HG03432 (cell line): ENCODE measurements at regions not wholly inside any gene's neighbourhood (a gene's known extent, or its start where the extent isn't known, plus 50 kb on each side); places are given as distances from the start of the nearest gene placed in this dataset.
A peak's percentile ranks its signal among the peaks of the same experiment; 100 is the strongest.
"Not testable (repeated sequence)": the region's sequence is repeated elsewhere in the genome, so short reads cannot be mapped to it uniquely, and the experiment has no call there.

Source experiments
- ATAC-seq: cut with Tn5 transposase; IDR thresholded peaks from one replicate; pipeline ENCODE4 v1.9.1; 2021; ENCODE audit warnings: mild to moderate bottlenecking, moderate library complexity; ENCODE audit not compliant: unreplicated experiment

DNA sequence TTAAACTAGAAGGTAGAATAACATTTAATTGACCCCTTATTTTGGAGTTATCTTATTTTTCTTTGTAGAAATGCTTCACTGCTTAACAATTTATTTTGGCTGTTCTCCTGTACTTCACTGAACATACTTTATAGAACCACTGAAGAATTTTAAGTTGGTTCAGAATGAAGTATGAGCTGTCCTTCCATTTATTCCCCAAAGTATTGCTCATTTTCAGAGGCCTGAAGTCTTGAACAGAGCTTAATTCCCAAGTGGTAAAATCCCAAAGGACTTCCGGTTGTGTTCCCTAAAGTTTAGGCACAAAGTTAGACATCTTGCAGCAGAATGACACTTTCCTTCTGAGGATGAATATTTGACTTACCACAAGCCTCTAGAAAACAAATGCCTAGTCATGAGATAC, 233.3 kb downstream of the TINAG start:
- no peak for ATAC-seq

GRCh38 chr6:54559136-54559535, 250.9 kb downstream of the TINAG start:
- no peak for ATAC-seq

DNA sequence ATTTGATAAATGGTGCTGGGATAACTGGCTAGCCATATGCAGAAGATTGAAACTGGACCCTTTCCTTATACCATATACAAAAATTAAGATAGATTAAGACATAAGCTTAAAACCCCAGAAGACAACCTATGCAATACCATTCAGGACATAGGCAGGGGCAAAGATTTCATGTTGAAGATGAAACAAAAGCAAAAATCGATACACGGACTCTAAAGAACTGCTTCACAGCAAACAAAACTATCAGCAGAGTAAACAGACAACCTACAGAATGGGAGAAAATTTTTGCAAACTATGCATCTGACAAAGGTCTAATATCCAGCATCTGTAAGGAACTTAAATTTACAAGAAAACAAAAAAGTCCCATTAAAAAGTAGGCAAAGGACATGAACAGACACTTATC, 255.9 kb downstream of the TINAG start:
- ATAC-seq = not testable (repeated sequence)

- ATAC-seq = no peak
Measured at GRCh38 chr6:54574671-54575070, 266.4 kb downstream of the TINAG start.

- ATAC-seq = no peak
Measured at GRCh38 chr6:54578261-54578660, 268.3 kb upstream of the FAM83B start.

DNA sequence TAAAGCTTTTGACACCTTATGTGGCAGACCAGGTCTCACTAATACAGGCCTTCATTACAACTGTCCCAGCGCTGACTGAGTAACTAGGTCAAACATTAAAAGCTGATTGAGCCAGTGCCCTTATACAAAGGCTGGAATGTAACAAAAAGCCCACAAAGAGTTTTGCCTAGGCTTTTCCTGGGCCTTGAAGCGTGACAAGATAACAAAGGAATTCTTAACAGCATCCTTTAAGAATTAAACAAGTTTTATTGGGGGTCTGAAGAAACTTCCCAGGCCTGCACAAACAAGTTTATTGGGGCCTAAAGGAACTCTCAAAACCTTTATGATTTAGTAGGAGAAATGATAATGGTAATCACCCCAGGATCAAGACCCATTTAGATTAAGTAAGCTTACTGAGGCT, 267.6 kb upstream of the FAM83B start:
- no peak for ATAC-seq

- no peak for ATAC-seq
Measured at GRCh38 chr6:54586251-54586650, 260.3 kb upstream of the FAM83B start.

DNA sequence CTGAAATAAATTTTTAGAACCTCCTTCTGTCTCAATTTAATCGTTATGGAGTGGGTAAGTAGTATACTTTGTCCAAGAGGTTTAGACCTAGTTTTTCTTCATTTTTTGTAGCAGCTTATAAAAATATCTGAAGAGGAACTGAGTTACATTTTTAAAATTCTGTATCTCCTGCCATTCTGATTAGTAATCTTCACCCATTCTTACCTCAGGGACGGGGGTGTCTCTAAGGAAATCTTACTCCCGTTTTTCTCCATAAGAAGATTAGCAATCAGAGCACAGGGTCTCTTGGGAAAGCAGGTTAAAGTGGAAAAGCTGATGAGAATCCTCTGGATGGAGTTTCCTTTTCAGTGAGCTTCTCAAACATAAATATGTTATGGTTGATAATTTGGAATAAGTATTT, 259.3 kb upstream of the FAM83B start:
- ATAC-seq = no peak

- no peak for ATAC-seq
Measured at GRCh38 chr6:54588176-54588575, 258.4 kb upstream of the FAM83B start.

GRCh38 chr6:54595844-54596243, 250.7 kb upstream of the FAM83B start:
- no peak for ATAC-seq

GRCh38 chr6:54598787-54599313, 247.7 kb upstream of the FAM83B start:
- no peak for ATAC-seq

DNA sequence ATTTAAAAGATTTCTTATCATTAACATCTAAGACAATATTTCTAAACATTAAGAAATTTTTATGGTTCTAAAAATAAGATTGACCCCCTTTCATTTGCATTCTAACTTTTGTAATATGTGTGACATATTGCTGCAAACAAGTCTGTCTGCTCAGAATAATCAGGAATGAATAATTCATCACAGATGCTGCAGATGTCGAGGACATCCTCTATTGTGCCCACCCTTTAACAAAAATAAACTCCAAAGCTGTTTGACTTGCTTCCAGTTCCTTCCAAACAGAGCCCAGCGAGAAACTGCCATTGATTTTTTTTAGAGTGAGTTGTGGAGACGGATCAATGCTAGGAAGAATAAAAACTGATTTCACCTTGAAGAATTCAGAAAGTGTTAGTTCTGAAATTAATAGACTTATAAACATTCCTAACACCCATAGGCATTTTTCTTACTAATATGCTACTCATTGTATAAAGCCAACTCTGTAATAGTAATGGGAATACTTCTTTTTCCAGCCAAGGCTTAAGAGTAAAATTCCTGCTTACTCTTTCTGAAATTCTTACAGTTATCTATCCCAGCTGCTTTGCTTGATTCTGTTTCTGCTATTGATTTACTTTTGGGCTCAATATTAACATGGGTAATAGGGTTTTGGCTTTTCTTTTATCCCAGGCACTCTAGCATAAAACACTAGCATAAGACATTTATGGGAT, 244.8 kb upstream of the FAM83B start:
- ATAC-seq = no peak

DNA sequence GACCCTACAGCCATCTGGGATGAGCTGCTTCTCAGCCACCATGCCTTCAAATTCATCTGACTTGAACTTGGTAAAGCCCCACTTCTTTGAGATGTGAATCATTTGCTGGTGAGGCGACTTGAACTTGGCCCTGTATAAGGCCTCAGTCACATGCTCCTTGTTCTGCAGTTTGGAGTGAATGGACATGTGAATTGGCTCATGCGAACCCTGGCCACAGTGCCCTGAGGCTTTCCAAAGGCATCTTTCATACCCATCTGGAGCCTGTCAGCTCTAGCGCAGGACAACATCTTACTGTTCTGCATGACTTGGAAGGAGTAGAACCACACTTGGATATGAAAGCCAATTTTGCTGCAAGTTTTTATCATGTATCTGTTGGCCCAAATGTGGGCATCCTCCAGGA, 244.0 kb upstream of the FAM83B start:
- no peak for ATAC-seq

DNA sequence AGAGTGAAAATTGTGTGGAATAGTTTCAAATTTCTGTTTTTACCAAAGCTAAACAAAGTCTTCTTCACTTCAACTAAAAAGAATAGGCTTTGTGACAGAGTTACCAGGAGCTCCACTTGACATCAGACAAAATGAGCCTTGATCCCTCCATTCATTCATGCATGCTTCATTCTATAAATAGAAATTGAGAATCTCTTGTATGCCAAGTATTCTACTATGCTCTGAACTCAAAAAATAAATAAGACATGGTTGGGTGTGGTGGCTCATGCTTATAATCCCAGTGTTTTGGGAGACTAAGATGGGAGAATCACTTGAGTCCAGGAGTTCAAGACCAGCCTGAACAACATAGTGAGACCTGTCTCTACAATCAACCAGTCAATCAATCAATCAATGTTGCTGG, 236.6 kb upstream of the FAM83B start:
- ATAC-seq = no peak

DNA sequence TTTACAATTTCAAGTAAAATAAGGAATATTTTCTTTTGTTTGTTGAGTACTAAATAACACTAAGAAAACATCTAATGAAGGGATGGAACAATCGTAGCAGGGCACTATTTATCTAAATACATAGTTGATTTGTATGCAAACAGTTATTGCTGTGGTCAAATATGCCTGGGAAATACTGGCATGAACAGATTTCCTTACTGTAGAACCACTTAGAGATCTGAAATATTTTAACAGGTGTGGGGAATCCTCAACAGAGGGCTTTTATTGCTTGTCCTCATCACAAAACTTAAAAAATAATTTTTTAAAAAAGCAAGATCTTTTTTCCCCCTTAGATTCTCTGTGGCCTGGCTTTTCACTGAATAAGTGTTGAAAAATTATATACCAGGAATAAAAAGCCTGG, 233.0 kb upstream of the FAM83B start:
- no peak for ATAC-seq

GRCh38 chr6:54614499-54615195, 231.9 kb upstream of the FAM83B start:
- ATAC-seq = no peak

DNA sequence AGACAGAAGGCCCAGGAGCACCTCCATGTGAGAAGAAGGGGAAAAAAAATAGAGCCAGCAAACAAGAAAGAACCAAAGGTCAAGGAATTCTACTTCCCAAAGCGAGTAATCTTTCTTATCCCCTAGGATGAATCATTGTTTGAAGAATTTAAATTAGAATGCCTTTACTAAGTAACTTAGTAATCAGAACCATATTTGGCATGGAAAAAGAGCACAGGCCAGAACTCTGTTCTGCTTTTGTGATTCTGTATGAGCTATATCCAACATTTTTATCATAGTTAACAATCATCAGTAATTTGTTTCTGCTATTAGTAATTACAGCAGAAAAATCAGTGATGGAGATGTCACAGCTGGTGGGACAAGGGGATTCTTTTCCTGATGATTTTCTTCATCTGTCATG, 228.8 kb upstream of the FAM83B start:
- no peak for ATAC-seq

GRCh38 chr6:54618572-54618971, 228.0 kb upstream of the FAM83B start:
- ATAC-seq = no peak

DNA sequence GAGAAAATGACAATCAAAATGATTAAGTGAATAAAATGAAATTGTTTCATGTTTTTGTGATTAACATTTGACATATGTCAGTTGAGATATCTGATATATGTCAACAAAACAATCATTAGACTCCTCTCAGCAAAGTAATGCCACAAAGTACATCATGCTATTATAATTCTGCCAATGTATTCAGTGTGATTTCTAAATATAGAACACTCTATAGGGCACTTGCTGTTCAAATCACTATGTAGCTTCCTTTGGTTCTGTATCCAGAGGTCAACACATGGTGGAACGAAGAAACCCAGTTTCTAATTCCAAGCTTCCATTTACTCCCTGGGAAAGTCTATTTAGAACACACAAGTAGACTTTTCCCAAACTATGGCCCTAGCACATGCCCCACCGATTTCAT, 227.5 kb upstream of the FAM83B start:
- ATAC-seq = no peak

- ATAC-seq = peak; percentile 88
Measured at GRCh38 chr6:54621285-54621684, 225.3 kb upstream of the FAM83B start.

DNA sequence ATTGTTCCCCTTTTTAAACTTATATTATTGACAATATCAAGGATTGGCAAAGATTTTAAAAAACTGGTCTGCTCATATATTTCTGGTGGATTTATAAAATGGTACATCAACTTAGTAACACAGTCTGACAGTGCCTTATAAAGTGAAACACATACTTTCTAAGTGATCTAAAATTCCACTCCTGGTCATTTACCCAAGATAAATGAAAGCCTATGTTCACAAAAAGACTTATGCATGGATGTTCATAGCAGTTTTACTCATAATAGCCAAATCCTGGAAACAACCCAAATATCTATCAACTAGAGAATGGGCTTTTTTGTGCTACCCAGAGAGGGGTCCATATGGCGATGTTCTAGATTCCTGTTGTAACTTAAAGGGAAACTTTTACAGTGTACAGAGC, 222.4 kb upstream of the FAM83B start:
- ATAC-seq = no peak

- ATAC-seq = no peak
Measured at GRCh38 chr6:54624779-54625178, 221.8 kb upstream of the FAM83B start.
